IPS-NIHi11 (cell line): ENCODE measurements at regions not wholly inside any gene's neighbourhood (a gene's known extent, or its start where the extent isn't known, plus 50 kb on each side); places are given as distances from the start of the nearest gene placed in this dataset.
"Not testable (repeated sequence)": the region's sequence is repeated elsewhere in the genome, so short reads cannot be mapped to it uniquely, and the experiment has no call there.

Source experiments
- DNase-seq: peaks from one replicate; pipeline ENCODE4 v3.0.0; 2012; ENCODE audit warnings: mixed read lengths, low spot score

- no peak for DNase-seq
These were observed 137.7 kb upstream of the SMYD2 start for GRCh38 chr1:214143006-214143992.

- not testable (repeated sequence) for DNase-seq
These were observed 136.4 kb upstream of the SMYD2 start for GRCh38 chr1:214144521-214144920.

- DNase-seq = no peak
These were observed 134.4 kb upstream of the SMYD2 start for GRCh38 chr1:214146523-214146922.

GRCh38 chr1:214154596-214155292 is 126.2 kb upstream of the SMYD2 start:
- peak; percentile 24 for DNase-seq

GRCh38 chr1:214155987-214156625 is 124.9 kb upstream of the SMYD2 start:
- DNase-seq = no peak

GRCh38 chr1:214164173-214164572 is 116.8 kb upstream of the SMYD2 start:
- no peak for DNase-seq

GRCh38 chr1:214165850-214166374 is 115.0 kb upstream of the SMYD2 start:
- no peak for DNase-seq

- no peak for DNase-seq
These were observed 106.3 kb upstream of the SMYD2 start for GRCh38 chr1:214174508-214175199.

- DNase-seq = no peak
These were observed 102.9 kb upstream of the SMYD2 start for GRCh38 chr1:214178102-214178501.

- DNase-seq = no peak
These were observed 96.0 kb upstream of the SMYD2 start for GRCh38 chr1:214184992-214185391.

- no peak for DNase-seq
These were observed 94.7 kb upstream of the SMYD2 start for GRCh38 chr1:214186103-214186824.

GRCh38 chr1:214187121-214187900 is 93.6 kb upstream of the SMYD2 start:
- DNase-seq = peak; percentile 24

- no peak for DNase-seq
These were observed 93.0 kb upstream of the SMYD2 start for GRCh38 chr1:214187933-214188332.

GRCh38 chr1:214188835-214189234 is 92.1 kb upstream of the SMYD2 start:
- no peak for DNase-seq

GRCh38 chr1:214192825-214193643 is 87.9 kb upstream of the SMYD2 start:
- no peak for DNase-seq

- DNase-seq = no peak
These were observed 87.3 kb upstream of the SMYD2 start for GRCh38 chr1:214193691-214194090.

- no peak for DNase-seq
These were observed 82.4 kb upstream of the SMYD2 start for GRCh38 chr1:214198571-214198970.

- DNase-seq = no peak
These were observed 81.4 kb upstream of the SMYD2 start for GRCh38 chr1:214199585-214199984.

- no peak for DNase-seq
These were observed 78.0 kb upstream of the SMYD2 start for GRCh38 chr1:214202992-214203391.
